HG02588 (cell line): ENCODE measurements at regions not wholly inside any gene's neighbourhood (a gene's known extent, or its start where the extent isn't known, plus 50 kb on each side); places are given as distances from the start of the nearest gene placed in this dataset.

Experiments
- ATAC-seq: cut with Tn5 transposase; IDR thresholded peaks from one replicate; pipeline ENCODE4 v1.9.1; 2021; ENCODE audit warnings: mild to moderate bottlenecking, moderate library complexity; ENCODE audit not compliant: unreplicated experiment

DNA sequence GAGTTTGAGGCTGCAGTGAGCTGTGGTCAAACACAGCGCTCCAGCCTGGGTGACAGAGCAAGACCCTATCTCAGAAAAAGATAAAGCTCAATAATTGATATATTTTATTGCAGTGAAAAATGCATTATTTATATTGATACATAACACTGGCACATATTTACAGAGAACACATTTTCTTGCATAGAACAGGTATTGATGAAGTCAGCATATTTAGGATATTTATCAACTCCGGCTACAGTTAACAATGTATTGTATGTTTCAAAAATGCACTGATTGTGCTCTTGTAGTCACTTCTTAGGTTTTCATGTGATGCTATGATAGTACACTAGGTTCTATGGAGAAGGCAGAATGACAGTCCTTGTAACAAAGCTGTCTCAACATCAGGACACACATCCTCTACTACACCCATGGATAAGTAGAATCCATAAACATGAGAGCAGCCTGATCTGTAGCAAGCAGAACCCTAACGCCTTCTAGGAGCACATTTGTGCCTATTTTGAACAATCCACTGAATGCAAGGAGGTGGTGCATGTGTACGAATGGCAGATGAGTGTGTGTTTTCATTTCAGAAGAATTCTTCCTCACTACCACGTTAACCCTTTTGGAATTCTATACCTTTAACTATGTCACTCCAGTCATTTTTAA, 586.1 kb upstream of the CELF2 start:
- no peak for ATAC-seq

DNA sequence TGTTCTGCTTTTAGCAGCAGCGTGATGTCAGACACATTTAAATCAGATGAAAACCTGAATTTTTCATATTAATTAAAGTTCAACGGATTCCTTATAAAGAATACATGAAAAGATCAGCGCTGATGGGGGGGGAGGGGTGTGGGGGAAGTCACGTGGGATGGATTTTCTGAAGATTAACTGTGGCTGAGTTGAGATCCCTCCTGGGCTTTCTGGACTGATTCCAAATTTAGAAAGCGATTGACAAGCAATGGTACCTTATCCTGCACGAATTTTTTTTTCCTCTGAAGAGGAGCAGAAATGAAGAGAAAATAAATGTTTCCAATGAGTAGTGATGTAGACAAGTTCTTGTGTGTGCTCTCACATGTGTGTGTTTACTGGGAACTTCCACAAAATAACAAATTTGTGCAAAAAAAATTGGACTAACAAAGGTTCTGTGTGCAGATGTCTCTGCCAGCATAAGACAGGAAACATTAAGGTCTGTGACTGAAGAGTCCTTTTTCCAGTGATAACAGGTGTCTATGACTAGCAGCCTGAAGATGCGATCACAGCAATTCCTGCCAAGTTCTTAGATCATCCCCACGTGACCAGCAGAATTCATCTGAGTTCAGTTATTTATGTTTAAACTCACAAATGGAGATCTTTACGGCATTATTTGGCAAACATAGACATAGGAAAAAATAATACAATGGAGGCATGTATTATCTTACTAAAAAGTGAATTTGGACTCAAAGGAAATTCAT, 585.2 kb upstream of the CELF2 start:
- ATAC-seq: no peak

GRCh38 chr10:10434312-10434711, 583.4 kb upstream of the CELF2 start:
- ATAC-seq: no peak

DNA sequence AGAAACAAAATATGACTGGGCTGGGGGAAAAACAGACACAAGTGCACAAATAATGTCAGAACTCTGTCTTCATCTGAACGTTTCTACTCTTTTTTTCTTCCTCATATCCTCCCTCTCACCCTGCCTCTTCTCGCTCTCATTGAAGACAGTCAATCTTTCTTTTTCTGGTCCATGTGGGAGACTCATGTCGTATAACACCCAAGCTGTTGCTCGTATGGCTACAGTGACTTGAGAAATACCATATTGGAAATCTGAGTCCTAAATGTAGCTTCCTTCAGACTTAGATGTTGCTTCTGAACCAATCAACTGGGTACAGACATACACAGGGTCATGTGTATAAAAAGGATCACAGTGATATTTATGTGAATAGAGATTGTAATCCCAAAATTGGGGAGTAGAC, 579.8 kb upstream of the CELF2 start:
- ATAC-seq: no peak

- no peak for ATAC-seq
Observed at GRCh38 chr10:10438335-10439100, 579.2 kb upstream of the CELF2 start.

DNA sequence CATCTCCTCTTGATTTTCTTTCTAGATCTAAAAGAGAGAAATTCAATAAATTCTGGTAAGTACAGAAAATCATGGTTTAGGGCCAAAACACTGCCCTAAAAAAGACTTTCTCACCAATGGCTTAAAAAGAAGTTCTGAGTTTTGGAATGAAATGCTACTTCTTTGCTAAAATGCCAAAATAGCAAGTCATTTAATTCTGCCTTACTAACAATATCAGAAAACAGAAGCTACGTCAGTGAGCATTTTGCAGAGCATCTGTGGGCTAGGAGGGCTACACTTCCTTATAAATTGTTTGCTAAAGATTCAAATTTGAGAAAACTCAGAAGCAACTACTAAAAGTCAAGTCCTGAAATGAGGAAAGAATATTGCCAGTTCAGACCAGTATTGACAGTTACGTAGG, 560.8 kb upstream of the CELF2 start:
- no peak for ATAC-seq

DNA sequence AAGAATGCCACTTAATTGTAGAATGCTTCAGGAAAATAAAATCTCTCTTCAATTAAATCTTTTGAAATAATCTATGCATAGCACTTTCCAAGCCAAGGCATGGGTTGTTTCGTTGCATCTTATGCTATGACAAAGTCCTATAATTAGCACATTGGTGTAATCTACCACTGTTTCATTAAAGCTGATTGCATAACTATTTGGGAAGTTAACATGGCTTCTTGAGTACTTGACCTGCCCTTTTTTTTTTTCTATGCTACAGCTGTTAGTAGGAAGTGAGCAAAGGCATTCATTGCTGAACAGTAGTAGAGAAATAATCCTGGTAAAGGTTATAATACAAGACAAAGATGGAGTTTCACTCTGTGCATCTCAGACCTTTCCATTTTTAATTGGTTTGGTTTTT, 557.2 kb upstream of the CELF2 start:
- ATAC-seq: no peak

- no peak for ATAC-seq
Observed at GRCh38 chr10:10462151-10462941, 555.3 kb upstream of the CELF2 start.

- no peak for ATAC-seq
Observed at GRCh38 chr10:10471758-10472157, 545.9 kb upstream of the CELF2 start.

DNA sequence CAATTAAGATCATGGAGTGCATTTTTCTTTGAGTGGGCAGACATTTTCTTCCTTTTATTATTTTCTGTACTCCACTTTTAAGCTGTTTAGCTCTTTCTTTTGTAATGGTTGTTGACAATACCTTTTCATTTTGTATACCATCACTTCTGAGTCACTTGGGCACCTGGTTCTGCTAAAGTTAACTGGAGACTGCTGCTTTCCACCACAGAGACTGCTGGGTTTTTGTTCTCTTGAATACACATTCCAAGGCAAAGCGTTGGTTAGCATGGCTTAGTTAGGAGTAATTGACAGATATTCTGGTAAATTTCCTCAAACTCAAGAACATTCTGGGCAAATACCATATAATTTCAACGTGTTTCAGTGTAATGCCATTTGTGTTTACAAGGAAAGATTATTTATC, 541.9 kb upstream of the CELF2 start:
- ATAC-seq: no peak

- ATAC-seq: no peak
Observed at GRCh38 chr10:10477844-10478243, 539.8 kb upstream of the CELF2 start.

DNA sequence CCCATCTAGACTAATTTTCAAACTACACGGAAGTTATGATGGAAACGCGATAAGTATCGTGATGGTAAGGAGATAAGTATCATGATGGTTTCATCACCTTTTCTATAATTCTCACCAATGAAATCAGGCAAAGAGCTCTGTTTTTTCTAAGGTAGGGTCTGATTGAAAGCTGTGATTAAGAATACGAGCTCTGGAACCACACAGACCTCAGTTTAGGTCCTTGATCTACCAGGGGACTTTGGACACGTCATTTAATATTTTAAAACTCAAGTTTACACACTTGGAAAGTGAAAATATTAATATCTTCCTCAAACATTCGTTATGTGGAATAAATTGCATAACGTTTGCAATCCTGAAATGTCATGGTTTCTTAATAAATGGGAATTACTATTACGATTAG, 538.2 kb upstream of the CELF2 start:
- no peak for ATAC-seq

GRCh38 chr10:10482613-10483012, 535.1 kb upstream of the CELF2 start:
- ATAC-seq: no peak

DNA sequence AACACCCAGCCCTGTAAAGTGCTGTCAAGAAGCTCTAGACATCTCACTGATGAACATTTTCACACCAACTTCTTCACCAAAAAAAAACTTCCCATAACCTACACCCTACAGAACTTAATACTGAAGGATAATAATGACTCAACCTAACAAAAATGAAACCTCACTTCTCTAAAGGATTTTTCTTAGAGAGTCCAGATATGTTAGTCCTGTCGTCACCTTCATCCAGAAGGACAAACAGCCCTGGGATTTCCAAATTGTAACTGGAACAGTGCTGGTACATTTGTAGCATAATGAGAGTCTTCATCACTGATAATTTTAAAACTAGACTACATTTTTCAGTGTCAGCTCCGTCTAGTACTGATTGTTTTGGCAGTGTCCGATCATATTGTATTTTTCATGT, 528.6 kb upstream of the CELF2 start:
- no peak for ATAC-seq

DNA sequence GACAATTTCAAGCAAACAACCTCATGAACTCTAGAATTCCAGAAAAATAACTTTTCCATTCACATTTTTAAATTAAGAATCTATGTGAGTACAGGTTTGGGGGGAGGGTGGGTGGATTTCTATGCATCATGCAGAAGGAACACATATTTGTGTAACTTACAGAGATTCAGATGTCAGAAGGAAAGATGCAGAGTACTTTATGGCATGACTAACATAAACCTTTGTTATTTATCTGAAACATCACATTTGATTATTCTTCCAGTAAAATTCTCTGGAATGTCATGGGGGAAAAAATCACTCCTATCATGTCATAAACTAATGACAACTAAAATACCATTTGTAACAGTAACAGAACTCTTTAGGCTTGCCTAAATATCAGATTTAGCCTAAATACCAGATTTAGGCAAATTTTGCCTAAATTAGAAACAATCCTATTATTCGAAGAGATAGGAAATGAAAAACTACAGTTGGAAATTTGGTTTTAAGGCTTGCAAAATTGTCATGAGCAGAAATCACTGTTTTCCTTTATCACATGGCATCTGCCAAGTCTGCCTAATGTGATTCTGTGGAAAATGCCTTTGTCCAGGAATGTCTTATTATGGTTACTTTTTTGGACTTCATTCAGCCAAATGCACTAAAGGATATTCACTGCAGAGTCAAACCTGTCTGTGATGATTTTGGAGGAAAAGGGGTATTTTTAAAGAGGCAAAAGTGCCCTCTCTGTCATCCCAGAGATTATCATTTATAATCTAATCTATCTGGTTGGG, 527.7 kb upstream of the CELF2 start:
- ATAC-seq: no peak

DNA sequence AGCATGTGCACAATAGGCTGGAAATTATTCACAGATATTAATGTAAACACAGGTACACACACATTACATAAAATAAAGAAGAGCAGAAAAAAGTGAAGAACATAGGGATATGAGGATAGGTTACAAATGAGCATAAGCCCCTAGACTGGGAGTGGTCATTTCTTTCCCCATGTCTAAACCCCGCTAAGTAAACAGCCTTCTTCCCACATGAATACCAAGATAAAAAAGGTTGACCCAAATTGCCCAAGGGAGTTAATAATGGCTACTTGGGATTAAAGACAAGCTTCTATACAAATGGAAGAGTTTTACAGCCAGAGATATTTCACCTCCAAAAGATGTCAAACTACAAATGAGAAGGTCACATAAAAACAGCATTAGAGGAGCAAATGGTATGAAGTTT, 527.1 kb upstream of the CELF2 start:
- ATAC-seq: no peak

DNA sequence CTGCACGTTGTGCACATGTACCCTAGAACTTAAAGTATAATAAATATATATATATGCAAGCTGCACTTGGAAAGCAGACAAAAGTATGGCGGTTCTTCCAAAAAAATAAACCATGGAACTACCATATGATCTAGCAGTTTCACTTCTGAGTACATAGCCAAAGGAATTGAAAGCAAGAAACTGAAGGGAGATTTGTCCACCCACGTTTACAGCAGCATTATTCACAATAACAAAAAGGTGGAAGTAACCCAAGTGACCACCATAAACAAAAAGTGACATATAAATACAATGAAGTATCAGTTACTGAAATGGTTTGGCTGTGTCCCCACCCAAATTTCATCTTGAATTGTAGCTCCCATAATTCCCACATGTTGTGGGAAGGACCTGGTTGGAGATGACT, 525.3 kb upstream of the CELF2 start:
- no peak for ATAC-seq

- ATAC-seq: no peak
Observed at GRCh38 chr10:10493833-10494232, 523.8 kb upstream of the CELF2 start.

DNA sequence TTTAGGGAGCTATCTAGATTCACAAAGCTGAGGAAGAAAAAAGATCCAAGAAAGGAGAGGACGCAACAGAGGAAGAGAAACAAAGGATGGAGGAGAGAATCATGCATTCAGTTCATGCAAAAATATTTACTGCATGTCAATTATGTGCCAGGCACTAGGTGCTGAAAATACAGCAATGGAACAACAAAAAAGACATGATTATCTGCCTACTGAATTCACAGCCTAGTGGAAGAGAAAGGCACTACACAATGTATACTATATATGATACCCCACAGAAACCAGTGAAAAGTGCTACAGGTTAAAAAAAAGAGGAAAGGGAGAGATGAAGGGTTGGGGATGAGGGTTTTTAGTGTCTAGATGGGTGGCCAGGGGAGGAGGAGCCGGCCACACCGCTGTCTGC, 520.4 kb upstream of the CELF2 start:
- ATAC-seq: no peak

DNA sequence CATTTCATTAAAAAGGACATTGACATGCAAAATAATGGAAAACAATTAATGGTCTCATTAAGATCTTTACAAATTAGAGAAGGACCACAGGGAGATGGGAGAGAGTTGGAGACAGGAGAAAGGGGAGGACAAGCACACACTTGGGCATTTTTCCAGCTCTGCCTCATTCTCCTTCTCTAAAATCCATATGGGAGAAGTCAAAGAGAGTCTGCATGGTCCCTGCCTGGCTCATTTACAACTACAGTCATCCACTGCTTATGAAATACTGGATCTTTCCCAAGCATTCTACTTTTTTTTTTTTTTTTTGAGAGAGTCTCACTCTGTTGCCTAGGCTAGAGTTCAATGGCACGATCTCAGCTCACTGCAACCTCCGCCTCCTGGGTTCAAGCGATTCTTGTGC, 518.9 kb upstream of the CELF2 start:
- ATAC-seq: no peak

DNA sequence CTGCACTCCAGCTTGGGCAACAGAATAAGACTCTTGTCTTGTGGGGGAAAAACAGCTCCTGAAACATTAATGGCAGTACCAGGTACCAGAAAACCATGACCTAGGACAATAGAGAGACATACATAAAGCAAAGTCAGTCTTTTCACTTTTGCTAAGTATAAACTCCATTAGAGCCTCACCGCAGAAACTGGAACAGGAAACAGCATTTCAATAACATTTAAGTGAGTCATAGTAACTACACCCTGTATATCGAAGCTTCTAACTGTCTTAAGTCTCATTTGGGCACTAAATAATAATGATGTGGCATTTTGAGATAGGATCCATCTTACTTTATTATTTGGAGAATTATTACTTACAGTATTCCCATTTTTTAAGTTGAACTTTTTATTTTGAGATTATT, 517.8 kb upstream of the CELF2 start:
- ATAC-seq: no peak
